ENCODE measurements at regions not wholly inside any gene's neighbourhood (a gene's known extent, or its start where the extent isn't known, plus 50 kb on each side); places are given as distances from the start of the nearest gene placed in this dataset.

GRCh38 chr4:180814875-180815417, 1428.3 kb upstream of the TENM3 start:
- Histone ChIP-seq H3K9me2 (replicated peaks; ENCODE audit: insufficient read depth, low read length) (no peaks in the 10 kb centered on the region), H3K27ac (ENCODE audit: low read length) (no peak overlapping the region), H3K36me3 (replicated peaks; ENCODE audit: insufficient read depth, low read length) (no peaks in the 10 kb centered on the region), H3K4me1 (ENCODE audit: low read length) (peaks cover 13% of the 10 kb centered on the region), H3K79me2 (ENCODE audit: low read length) (no peaks in the 10 kb centered on the region), H3K9ac (ENCODE audit: low read length) (no peak overlapping the region), H3K27me3 (replicated peaks; ENCODE audit: insufficient read depth, low read length) (no peaks in the 10 kb centered on the region), H4K20me1 (ENCODE audit: insufficient read depth, low read length) (no peaks in the 10 kb centered on the region), H3K9me3 (replicated peaks; ENCODE audit: insufficient read depth, low read length) (no peaks in the 10 kb centered on the region), H3K4me2 (ENCODE audit: low read depth, low read length) (no peak overlapping the region), H3F3A (ENCODE audit: insufficient read depth, low read length) (no peaks in the 10 kb centered on the region), H3K4me3 (ENCODE audit: low read length) (no peak overlapping the region), H2AFZ (ENCODE audit: low read length) (no peak overlapping the region)
- DNase-seq = no peak
- TF ChIP-seq EZH2 (optimal IDR thresholded peaks at IDR 0.05; ENCODE audit: low read depth, low read length) (no peak), EZH2phosphoT487 (IDR thresholded peaks at IDR 0.05; ENCODE audit: low read length) (no peak), CTCF (IDR thresholded peaks at IDR 0.05; ENCODE audit: low read length) (no peak)

- Histone ChIP-seq H3K9me2 (replicated peaks; ENCODE audit: insufficient read depth, low read length) (no peaks in the 10 kb centered on the region), H3K36me3 (replicated peaks; ENCODE audit: insufficient read depth, low read length) (no peaks in the 10 kb centered on the region), H3F3A (ENCODE audit: insufficient read depth, low read length) (no peaks in the 10 kb centered on the region), H3K79me2 (ENCODE audit: low read length) (no peaks in the 10 kb centered on the region), H3K9ac (ENCODE audit: low read length) (no peak overlapping the region), H3K9me3 (replicated peaks; ENCODE audit: insufficient read depth, low read length) (no peaks in the 10 kb centered on the region), H3K27ac (ENCODE audit: low read length) (no peak overlapping the region), H3K4me3 (ENCODE audit: low read length) (no peak overlapping the region), H3K4me1 (ENCODE audit: low read length) (no peaks in the 10 kb centered on the region), H3K4me2 (ENCODE audit: low read depth, low read length) (no peak overlapping the region), H4K20me1 (ENCODE audit: insufficient read depth, low read length) (no peaks in the 10 kb centered on the region), H3K27me3 (replicated peaks; ENCODE audit: insufficient read depth, low read length) (no peaks in the 10 kb centered on the region), H2AFZ (ENCODE audit: low read length) (no peak overlapping the region)
- TF ChIP-seq CTCF (IDR thresholded peaks at IDR 0.05; ENCODE audit: low read length) (no peak), EZH2phosphoT487 (IDR thresholded peaks at IDR 0.05; ENCODE audit: low read length) (no peak), EZH2 (optimal IDR thresholded peaks at IDR 0.05; ENCODE audit: low read depth, low read length) (no peak)
- no peak for DNase-seq
Observed at GRCh38 chr4:180817529-180817928, 1425.7 kb upstream of the TENM3 start.

GRCh38 chr4:180823108-180823507, 1420.1 kb upstream of the TENM3 start:
- DNase-seq = no peak

More at GRCh38 chr4:180823108-180823507, 1420.1 kb upstream of the TENM3 start:
- H3K4me1 ChIP-seq (ENCODE audit: low read length) = peaks cover 12% of the 10 kb centered on the region; the same call in 1 of the 2 replicates
- no peak overlapping the region for H3K4me3 ChIP-seq (ENCODE audit: low read length)
- no peaks in the 10 kb centered on the region for H4K20me1 ChIP-seq (ENCODE audit: insufficient read depth, low read length)
- H3K9me3 ChIP-seq (replicated peaks; ENCODE audit: insufficient read depth, low read length) = no peaks in the 10 kb centered on the region
- H3K9me2 ChIP-seq (replicated peaks; ENCODE audit: insufficient read depth, low read length) = no peaks in the 10 kb centered on the region
- no peak overlapping the region for H3K9ac ChIP-seq (ENCODE audit: low read length)
- H3K36me3 ChIP-seq (replicated peaks; ENCODE audit: insufficient read depth, low read length) = no peaks in the 10 kb centered on the region
- no peak overlapping the region for H3K4me2 ChIP-seq (ENCODE audit: low read depth, low read length)
- TF ChIP-seq EZH2 (optimal IDR thresholded peaks at IDR 0.05; ENCODE audit: low read depth, low read length) (no peak), CTCF (IDR thresholded peaks at IDR 0.05; ENCODE audit: low read length) (no peak), EZH2phosphoT487 (IDR thresholded peaks at IDR 0.05; ENCODE audit: low read length) (no peak)
- H3K27ac ChIP-seq (ENCODE audit: low read length) = no peak overlapping the region
- H3K79me2 ChIP-seq (ENCODE audit: low read length) = no peaks in the 10 kb centered on the region
- H3F3A ChIP-seq (ENCODE audit: insufficient read depth, low read length) = no peaks in the 10 kb centered on the region
- H2AFZ ChIP-seq (ENCODE audit: low read length) = no peak overlapping the region
- H3K27me3 ChIP-seq (replicated peaks; ENCODE audit: insufficient read depth, low read length) = no peaks in the 10 kb centered on the region

All from MM.1S (cell line).